DMS53 treated with DMSO at 0.1 percent for 48 hours (cell line): ENCODE measurements at regions not wholly inside any gene's neighbourhood (a gene's known extent, or its start where the extent isn't known, plus 50 kb on each side); places are given as distances from the start of the nearest gene placed in this dataset.
"Not testable (repeated sequence)": the region's sequence is repeated elsewhere in the genome, so short reads cannot be mapped to it uniquely, and the experiment has no call there.

ENCODE experiments used
- DNase-seq: peaks from one replicate; lab custom pipeline; 2025; ENCODE audit not compliant: unreplicated experiment; lab: John Stamatoyannopoulos, UW

- DNase-seq, result no peak
Observed at GRCh38 chr15:92753591-92753990, 98.0 kb upstream of the FAM174B start.

- no peak for DNase-seq
Observed at GRCh38 chr15:92763459-92763858, 107.9 kb upstream of the FAM174B start.

- DNase-seq, result not testable (repeated sequence)
Observed at GRCh38 chr15:92768131-92768530, 112.6 kb upstream of the FAM174B start.

GRCh38 chr15:92770641-92771040 is 115.1 kb upstream of the FAM174B start:
- DNase-seq, result no peak

GRCh38 chr15:92772061-92772460 is 116.5 kb upstream of the FAM174B start:
- no peak for DNase-seq

- no peak for DNase-seq
Observed at GRCh38 chr15:92772626-92773244, 117.2 kb upstream of the FAM174B start.

- DNase-seq, result no peak
Observed at GRCh38 chr15:92773340-92773739, 117.8 kb upstream of the FAM174B start.

- no peak for DNase-seq
Observed at GRCh38 chr15:92779874-92780273, 120.2 kb upstream of the CHD2 start.

GRCh38 chr15:92780843-92781242 is 119.3 kb upstream of the CHD2 start:
- no peak for DNase-seq

GRCh38 chr15:92781925-92782453 is 118.1 kb upstream of the CHD2 start:
- DNase-seq, result no peak

GRCh38 chr15:92787116-92787515 is 113.0 kb upstream of the CHD2 start:
- no peak for DNase-seq

- no peak for DNase-seq
Observed at GRCh38 chr15:92788196-92788595, 111.9 kb upstream of the CHD2 start.

GRCh38 chr15:92788793-92789192 is 111.3 kb upstream of the CHD2 start:
- DNase-seq, result not testable (repeated sequence)

- no peak for DNase-seq
Observed at GRCh38 chr15:92796161-92796611, 103.9 kb upstream of the CHD2 start.

- DNase-seq, result peak; percentile 85
Observed at GRCh38 chr15:92797168-92798052, 102.7 kb upstream of the CHD2 start.

- no peak for DNase-seq
Observed at GRCh38 chr15:92800013-92800412, 100.1 kb upstream of the CHD2 start.

GRCh38 chr15:92800416-92801055 is 99.6 kb upstream of the CHD2 start:
- DNase-seq, result not testable (repeated sequence)

GRCh38 chr15:92801056-92801773 is 98.9 kb upstream of the CHD2 start:
- DNase-seq, result not testable (repeated sequence)

- DNase-seq, result no peak
Observed at GRCh38 chr15:92801774-92802464, 98.2 kb upstream of the CHD2 start.

GRCh38 chr15:92803536-92803851 is 96.6 kb upstream of the CHD2 start:
- no peak for DNase-seq
